ENCODE measurements at regions not wholly inside any gene's neighbourhood (a gene's known extent, or its start where the extent isn't known, plus 50 kb on each side); places are given as distances from the start of the nearest gene placed in this dataset.

GRCh38 chr9:22528485-22528884, 81.9 kb downstream of the DMRTA1 start:
- H3K4me3 ChIP-seq = no peak overlapping the region
- 48% methylated on average over 2 of the region's 2 CpGs for WGBS
- H3K27me3 ChIP-seq = no peaks in the 10 kb centered on the region
- intact Hi-C loops (cut with DNase I) = no loop called here
- no peak overlapping the region for H3K27ac ChIP-seq (replicated peaks in 1 of 4)
- DNase-seq (ENCODE audit: extremely low spot score) = no peak
- no peaks in the 10 kb centered on the region for H3K9me3 ChIP-seq
- H3K4me1 ChIP-seq = peaks cover 0 to 17% (median 3%) of the 10 kb centered on the region in 4 donors
- no peak for TF ChIP-seq POLR2AphosphoS5 (IDR thresholded peaks at IDR 0.05)
- peak; percentile 15 to 40 (median 31) for TF ChIP-seq CTCF (IDR thresholded peaks at IDR 0.05)
- H3K36me3 ChIP-seq = no peaks in the 10 kb centered on the region

GRCh38 chr9:22529426-22530199, 83.0 kb downstream of the DMRTA1 start:
- H3K9me3 ChIP-seq = no peaks in the 10 kb centered on the region
- intact Hi-C loops (cut with DNase I) = no loop called here
- TF ChIP-seq POLR2AphosphoS5 (IDR thresholded peaks at IDR 0.05) (no peak), EP300 (IDR thresholded peaks at IDR 0.05) (no peak), POLR2A (IDR thresholded peaks at IDR 0.05; ENCODE audit: low read depth) (no peak), CTCF (IDR thresholded peaks at IDR 0.05) (no peak)
- DNase-seq (ENCODE audit: extremely low spot score) = no peak
- H3K27ac ChIP-seq (replicated peaks in 1 of 4) = no peak overlapping the region
- WGBS = 46% methylated on average over 6 of the region's 6 CpGs
- H3K4me1 ChIP-seq = peaks cover 0 to 17% (median 3%) of the 10 kb centered on the region in 4 donors
- no peaks in the 10 kb centered on the region for H3K36me3 ChIP-seq
- H3K27me3 ChIP-seq = no peaks in the 10 kb centered on the region
- no peak overlapping the region for H3K4me3 ChIP-seq

- H3K9me3 ChIP-seq = no peaks in the 10 kb centered on the region
- H3K4me1 ChIP-seq = no peaks in the 10 kb centered on the region
- intact Hi-C loops (cut with DNase I) = no loop called here
- H3K36me3 ChIP-seq = no peaks in the 10 kb centered on the region
- H3K4me3 ChIP-seq = no peak overlapping the region
- no peak overlapping the region for H3K27ac ChIP-seq (replicated peaks in 1 of 4)
- no peak for DNase-seq (ENCODE audit: extremely low spot score)
- no peaks in the 10 kb centered on the region for H3K27me3 ChIP-seq
- TF ChIP-seq CTCF (IDR thresholded peaks at IDR 0.05) (no peak), POLR2A (IDR thresholded peaks at IDR 0.05; ENCODE audit: low read depth) (no peak), POLR2AphosphoS5 (IDR thresholded peaks at IDR 0.05) (no peak), EP300 (IDR thresholded peaks at IDR 0.05) (no peak)
These were observed 89.2 kb downstream of the DMRTA1 start for GRCh38 chr9:22535780-22536179.

GRCh38 chr9:22537721-22538120, 91.1 kb downstream of the DMRTA1 start:
- no peaks in the 10 kb centered on the region for H3K4me1 ChIP-seq
- H3K9me3 ChIP-seq = no peaks in the 10 kb centered on the region
- intact Hi-C loops (cut with DNase I) = no loop called here
- no peak overlapping the region for H3K27ac ChIP-seq (replicated peaks in 1 of 4)
- no peaks in the 10 kb centered on the region for H3K36me3 ChIP-seq
- no peaks in the 10 kb centered on the region for H3K27me3 ChIP-seq
- DNase-seq (ENCODE audit: extremely low spot score) = no peak
- no peak for TF ChIP-seq EP300 (IDR thresholded peaks at IDR 0.05)
- no peak for TF ChIP-seq POLR2AphosphoS5 (IDR thresholded peaks at IDR 0.05)
- no peak for TF ChIP-seq CTCF (IDR thresholded peaks at IDR 0.05)
- TF ChIP-seq POLR2A (IDR thresholded peaks at IDR 0.05; ENCODE audit: low read depth) = no peak
- 92% methylated on average over 5 of the region's 5 CpGs for WGBS
- no peak overlapping the region for H3K4me3 ChIP-seq

- TF ChIP-seq POLR2AphosphoS5 (IDR thresholded peaks at IDR 0.05) (no peak), POLR2A (IDR thresholded peaks at IDR 0.05; ENCODE audit: low read depth) (no peak), EP300 (IDR thresholded peaks at IDR 0.05) (no peak), CTCF (IDR thresholded peaks at IDR 0.05) (no peak)
- no peaks in the 10 kb centered on the region for H3K27me3 ChIP-seq
- H3K27ac ChIP-seq (replicated peaks in 1 of 4) = no peak overlapping the region
- intact Hi-C loops (cut with DNase I) = no loop called here
- H3K9me3 ChIP-seq = no peaks in the 10 kb centered on the region
- H3K4me3 ChIP-seq = no peak overlapping the region
- H3K36me3 ChIP-seq = no peaks in the 10 kb centered on the region
- DNase-seq (ENCODE audit: extremely low spot score) = no peak
- H3K4me1 ChIP-seq = no peaks in the 10 kb centered on the region
- WGBS = 90% methylated on average over 2 of the region's 2 CpGs
These were observed 102.0 kb downstream of the DMRTA1 start for GRCh38 chr9:22548625-22549024.

Measured in esophagus muscularis mucosa (tissue), 4 donors.